Tibial nerve (tissue), 4 donors: ENCODE measurements at regions not wholly inside any gene's neighbourhood (a gene's known extent, or its start where the extent isn't known, plus 50 kb on each side); places are given as distances from the start of the nearest gene placed in this dataset.

Experiments
- DNase-seq, 2 donors: peaks; one replicate each; pipeline ENCODE4 v3.0.0-alpha.2; 2019; ENCODE audit warnings: low spot score in 2 of 2
- H3K27ac ChIP-seq, 4 donors: fragments of 200-600 bp; sonication (generic) in 3 of 4; one replicate each; pipeline ENCODE4 v1.5.1; 2017 to 2019; ENCODE audit warnings: mild to moderate bottlenecking in 1 of 4
- H3K27me3 ChIP-seq, 2 donors: fragments of 200-600 bp; sonication (generic) in 1 of 2; one replicate each; pipeline versions ENCODE4 v1.5.1 to v1.6.0; 2017 to 2019
- H3K36me3 ChIP-seq, 3 donors: fragments of 200-600 bp; sonication (generic); one replicate each; pipeline ENCODE4 v1.5.1; 2018 to 2019
- H3K4me1 ChIP-seq, 4 donors: fragments of 200-600 bp; sonication (generic) in 3 of 4; one replicate each; pipeline ENCODE4 v1.5.1; 2017 to 2019
- H3K4me3 ChIP-seq, 4 donors: fragments of 200-600 bp; sonication (generic) in 3 of 4; one replicate each; pipeline ENCODE4 v1.5.1; 2017 to 2019; ENCODE audit warnings: mild to moderate bottlenecking in 1 of 4, moderate library complexity in 1 of 4
- H3K9me3 ChIP-seq, 4 donors: fragments of 200-600 bp; sonication (generic) in 3 of 4; one replicate each; pipeline ENCODE4 v1.5.1; 2017 to 2019
- EP300 ChIP-seq, 2 donors: sonication (generic); formaldehyde crosslinking; IDR thresholded peaks; one replicate each; pipeline ENCODE4 v1.6.1; 2017; ENCODE audit warnings: antibody characterized with exemption in 2 of 2, mild to moderate bottlenecking in 1 of 2
- POLR2A ChIP-seq, 2 donors: fragments of 450-650 bp; IDR thresholded peaks; one replicate each; pipeline ENCODE4 v1.6.1; 2017; ENCODE audit warnings: antibody characterized with exemption in 2 of 2, mild to moderate bottlenecking in 2 of 2, moderate library complexity in 2 of 2
- WGBS, 2 donors: methylation state at CpG; one replicate each; pipeline ENCODE4 v1.1.5; 2018; 5-methylcytosine and 5-hydroxymethylcytosine counted together
- TF ChIP-seq, protein P1 (sequence below), 5 experiments: fragments of 200-600 bp in 3 of 5; fragments of 450-650 bp in 2 of 5; sonication (generic) in 3 of 5; IDR thresholded peaks; one replicate each; pipeline ENCODE4 v1.5.1; 2016 to 2019; ENCODE audit warnings: antibody characterized with exemption in 5 of 5, mild to moderate bottlenecking in 3 of 5, moderate library complexity in 2 of 5

GRCh38 chr11:134476435-134477021 lies 64.5 kb upstream of the B3GAT1 start:
- Histone ChIP-seq H3K4me1 (no peaks in the 10 kb centered on the region), H3K36me3 (no peaks in the 10 kb centered on the region), H3K4me3 (no peak overlapping the region), H3K9me3 (no peaks in the 10 kb centered on the region), H3K27me3 (peaks cover 0 to 14% of the 10 kb centered on the region in 2 donors), H3K27ac (no peak overlapping the region)
- TF ChIP-seq EP300 (IDR thresholded peaks at IDR 0.05) = no peak
- TF ChIP-seq POLR2A (IDR thresholded peaks at IDR 0.05) = no peak
- TF ChIP-seq, protein P1, sequence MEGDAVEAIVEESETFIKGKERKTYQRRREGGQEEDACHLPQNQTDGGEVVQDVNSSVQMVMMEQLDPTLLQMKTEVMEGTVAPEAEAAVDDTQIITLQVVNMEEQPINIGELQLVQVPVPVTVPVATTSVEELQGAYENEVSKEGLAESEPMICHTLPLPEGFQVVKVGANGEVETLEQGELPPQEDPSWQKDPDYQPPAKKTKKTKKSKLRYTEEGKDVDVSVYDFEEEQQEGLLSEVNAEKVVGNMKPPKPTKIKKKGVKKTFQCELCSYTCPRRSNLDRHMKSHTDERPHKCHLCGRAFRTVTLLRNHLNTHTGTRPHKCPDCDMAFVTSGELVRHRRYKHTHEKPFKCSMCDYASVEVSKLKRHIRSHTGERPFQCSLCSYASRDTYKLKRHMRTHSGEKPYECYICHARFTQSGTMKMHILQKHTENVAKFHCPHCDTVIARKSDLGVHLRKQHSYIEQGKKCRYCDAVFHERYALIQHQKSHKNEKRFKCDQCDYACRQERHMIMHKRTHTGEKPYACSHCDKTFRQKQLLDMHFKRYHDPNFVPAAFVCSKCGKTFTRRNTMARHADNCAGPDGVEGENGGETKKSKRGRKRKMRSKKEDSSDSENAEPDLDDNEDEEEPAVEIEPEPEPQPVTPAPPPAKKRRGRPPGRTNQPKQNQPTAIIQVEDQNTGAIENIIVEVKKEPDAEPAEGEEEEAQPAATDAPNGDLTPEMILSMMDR (IDR thresholded peaks at IDR 0.05) = no peak
- WGBS, 2 donors = 4 to 5% methylated on average over 11 of the region's 11 CpGs
- DNase-seq = no peak

- H3K9me3 ChIP-seq = no peaks in the 10 kb centered on the region
- no peaks in the 10 kb centered on the region for H3K4me1 ChIP-seq
- peaks cover 0 to 15% of the 10 kb centered on the region in 2 donors for H3K27me3 ChIP-seq
- TF ChIP-seq EP300 (IDR thresholded peaks at IDR 0.05) = no peak
- TF ChIP-seq, protein P1 (IDR thresholded peaks at IDR 0.05) = no peak
- TF ChIP-seq POLR2A (IDR thresholded peaks at IDR 0.05) = no peak
- WGBS, 2 donors = 78 to 83% methylated on average over 7 of the region's 7 CpGs
- no peak for DNase-seq
- no peaks in the 10 kb centered on the region for H3K36me3 ChIP-seq
- no peak overlapping the region for H3K4me3 ChIP-seq
- H3K27ac ChIP-seq = no peak overlapping the region
These were observed 63.9 kb upstream of the B3GAT1 start for GRCh38 chr11:134475951-134476350.

DNA sequence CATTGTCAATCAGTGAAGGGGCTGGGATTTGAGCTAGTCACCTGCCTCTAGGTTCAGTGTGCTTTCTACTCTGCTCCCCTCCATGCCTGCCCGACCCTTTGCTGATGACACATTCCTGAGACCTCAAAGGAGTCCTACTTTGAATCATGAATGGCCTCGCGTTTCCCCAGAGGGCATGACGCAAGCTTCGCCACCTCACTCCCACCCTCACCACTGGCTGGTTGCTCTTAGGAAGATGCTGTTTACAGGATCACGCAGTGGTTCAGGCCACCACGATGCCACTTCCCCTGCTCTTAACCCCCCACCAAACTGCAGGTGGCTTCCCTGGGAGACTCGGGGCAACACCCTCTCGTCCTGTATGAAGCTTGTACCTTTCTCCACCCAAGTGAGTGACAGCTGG lies 62.9 kb upstream of the B3GAT1 start:
- TF ChIP-seq, protein P1 (IDR thresholded peaks at IDR 0.05) = no peak
- TF ChIP-seq EP300 (IDR thresholded peaks at IDR 0.05) (no peak), POLR2A (IDR thresholded peaks at IDR 0.05) (no peak)
- H3K36me3 ChIP-seq = no peaks in the 10 kb centered on the region
- DNase-seq = no peak

GRCh38 chr11:134474070-134474860 lies 62.2 kb upstream of the B3GAT1 start:
- TF ChIP-seq, protein P1 (IDR thresholded peaks at IDR 0.05) = no peak
- TF ChIP-seq POLR2A (IDR thresholded peaks at IDR 0.05) (no peak), EP300 (IDR thresholded peaks at IDR 0.05) (no peak)
- peaks cover 0 to 15% of the 10 kb centered on the region in 2 donors for H3K27me3 ChIP-seq
- H3K4me1 ChIP-seq = no peaks in the 10 kb centered on the region
- DNase-seq = no peak
- H3K9me3 ChIP-seq = no peaks in the 10 kb centered on the region
- H3K27ac ChIP-seq = no peak overlapping the region
- 88 to 89% methylated on average over 20 to 21 of the region's 21 CpGs for WGBS, 2 donors
- no peak overlapping the region for H3K4me3 ChIP-seq
- no peaks in the 10 kb centered on the region for H3K36me3 ChIP-seq

More for the DNA sequence above, 62.9 kb upstream of the B3GAT1 start:
- Histone ChIP-seq H3K4me3 (no peak overlapping the region), H3K4me1 (no peaks in the 10 kb centered on the region), H3K27ac (no peak overlapping the region), H3K9me3 (no peaks in the 10 kb centered on the region), H3K27me3 (peaks cover 0 to 15% of the 10 kb centered on the region in 2 donors)
- 78 to 85% methylated on average over 9 of the region's 9 CpGs for WGBS, 2 donors
